GM23338 (cell line): ENCODE measurements at regions not wholly inside any gene's neighbourhood (a gene's known extent, or its start where the extent isn't known, plus 50 kb on each side); places are given as distances from the start of the nearest gene placed in this dataset.
"Not testable (repeated sequence)": the region's sequence is repeated elsewhere in the genome, so short reads cannot be mapped to it uniquely, and the experiment has no call there.

Experiments
- ATAC-seq: fragments of 200-7000 bp; cut with Tn5 transposase; 3 replicates; pipeline ENCODE4 v1.9.1; 2020
- DNase-seq: peaks from one replicate; pipeline ENCODE4 v3.0.0-alpha.2; 2015; ENCODE audit warnings: low spot score
- H2AFZ ChIP-seq: fragments of 200-600 bp; sonication (generic); 2 replicates; pipeline ENCODE4 v1.8.0; 2016; ENCODE audit warnings: antibody characterized with exemption, mild to moderate bottlenecking, moderate library complexity
- H3F3A ChIP-seq: fragments of 200-600 bp; sonication (generic); replicated peaks from 2 replicates; pipeline ENCODE4 v1.8.0; 2017; ENCODE audit warnings: antibody characterized with exemption, mixed run types, low read depth
- H3K27ac ChIP-seq: fragments of 200-600 bp; sonication (generic); 2 replicates; pipeline ENCODE4 v1.6.1; 2016; ENCODE audit warnings: low read depth
- H3K27me3 ChIP-seq: fragments of 200-600 bp; sonication (generic); 2 replicates; pipeline ENCODE4 v1.8.0; 2016; ENCODE audit warnings: mild to moderate bottlenecking, mixed run types, moderate library complexity; ENCODE audit not compliant: insufficient read depth
- H3K36me3 ChIP-seq: fragments of 200-600 bp; sonication (generic); 2 replicates; pipeline ENCODE4 v1.8.0; 2016; ENCODE audit warnings: mild to moderate bottlenecking; ENCODE audit not compliant: insufficient read depth
- H3K4me1 ChIP-seq: fragments of 200-600 bp; sonication (generic); 2 replicates; pipeline ENCODE4 v1.8.0; 2016; ENCODE audit warnings: mild to moderate bottlenecking, moderate library complexity; ENCODE audit not compliant: insufficient read depth
- H3K4me2 ChIP-seq: fragments of 200-600 bp; sonication (generic); 2 replicates; pipeline ENCODE4 v1.7.1; 2017; ENCODE audit warnings: mixed run types
- H3K4me3 ChIP-seq: fragments of 200-600 bp; sonication (generic); 2 replicates; pipeline ENCODE4 v1.6.1; 2016; ENCODE audit warnings: mixed run types
- H3K79me2 ChIP-seq: fragments of 200-600 bp; sonication (generic); replicated peaks from 2 replicates; pipeline ENCODE4 v1.8.0; 2017; ENCODE audit warnings: mild to moderate bottlenecking; ENCODE audit not compliant: insufficient read depth
- H3K9me2 ChIP-seq: fragments of 200-600 bp; sonication (generic); 2 replicates; pipeline ENCODE4 v1.8.0; 2017; ENCODE audit not compliant: insufficient read depth
- H4K20me1 ChIP-seq: fragments of 200-600 bp; sonication (generic); replicated peaks from 2 replicates; pipeline ENCODE4 v1.8.0; 2017; ENCODE audit warnings: mild to moderate bottlenecking; ENCODE audit not compliant: insufficient read depth
- H3K27ac Mint-ChIP-seq: 2 replicates; pipeline ENCODE4 v1.8.0; 2020; ENCODE audit warnings: inconsistent platforms, mild to moderate bottlenecking, moderate library complexity, mixed read lengths
- H3K27me3 Mint-ChIP-seq: 3 replicates; pipeline ENCODE4 v1.8.0; 2022; ENCODE audit warnings: low read depth, mild to moderate bottlenecking, moderate library complexity, mixed read lengths, inconsistent platforms; ENCODE audit not compliant: insufficient read depth, poor library complexity
- H3K36me3 Mint-ChIP-seq: 3 replicates; pipeline ENCODE4 v1.8.0; 2021; ENCODE audit warnings: low read depth, mild to moderate bottlenecking, inconsistent platforms, moderate library complexity, mixed read lengths
- H3K4me1 Mint-ChIP-seq: 3 replicates; pipeline ENCODE4 v1.8.0; 2020; ENCODE audit warnings: mild to moderate bottlenecking, inconsistent platforms, mixed read lengths
- H3K4me3 Mint-ChIP-seq: 3 replicates; pipeline ENCODE4 v1.8.0; 2021; ENCODE audit warnings: moderate library complexity, mild to moderate bottlenecking, inconsistent platforms, mixed read lengths
- H3K9me3 Mint-ChIP-seq: 3 replicates; pipeline ENCODE4 v1.8.0; 2020; ENCODE audit warnings: moderate library complexity, mild to moderate bottlenecking, inconsistent platforms, mixed read lengths
- EZH2 ChIP-seq: fragments of 200-600 bp; sonication (generic); IDR thresholded peaks from one replicate; pipeline ENCODE4 v1.8.0; 2017; ENCODE audit warnings: antibody characterized with exemption, mild to moderate bottlenecking, low read depth; ENCODE audit not compliant: unreplicated experiment
- EZH2phosphoT487 ChIP-seq: fragments of 200-600 bp; sonication (generic); IDR thresholded peaks from one replicate; pipeline ENCODE4 v1.8.1; 2018; ENCODE audit warnings: antibody characterized with exemption; ENCODE audit not compliant: unreplicated experiment
- POLR2AphosphoS5 ChIP-seq: IDR thresholded peaks from 2 replicates; pipeline ENCODE4 v1.6.1; 2016; ENCODE audit warnings: antibody characterized with exemption, low read depth
- ZNF331 ChIP-seq: fragments of 250-450 bp; sonication (Bioruptor Pico); IDR thresholded peaks from 2 replicates; pipeline ENCODE4 v1.5.0; 2020; ENCODE audit warnings: low read depth, mild to moderate bottlenecking, moderate library complexity
- TF ChIP-seq, protein P1 (sequence below), 2 experiments: fragments of 200-600 bp in 1 of 2; sonication (generic) in 1 of 2; conservative IDR thresholded peaks; 2 replicates each; pipeline versions ENCODE4 v1.5.1 to v1.6.1; 2016 to 2017; ENCODE audit warnings: antibody characterized with exemption in 2 of 2, low read depth in 2 of 2, mild to moderate bottlenecking in 2 of 2, moderate library complexity in 1 of 2
- TF ChIP-seq, protein P2 (sequence below): fragments of 250-450 bp; sonication (Bioruptor Pico); IDR thresholded peaks from 2 replicates; pipeline ENCODE4 v1.5.0; 2020; ENCODE audit warnings: mild to moderate bottlenecking, moderate library complexity

DNA sequence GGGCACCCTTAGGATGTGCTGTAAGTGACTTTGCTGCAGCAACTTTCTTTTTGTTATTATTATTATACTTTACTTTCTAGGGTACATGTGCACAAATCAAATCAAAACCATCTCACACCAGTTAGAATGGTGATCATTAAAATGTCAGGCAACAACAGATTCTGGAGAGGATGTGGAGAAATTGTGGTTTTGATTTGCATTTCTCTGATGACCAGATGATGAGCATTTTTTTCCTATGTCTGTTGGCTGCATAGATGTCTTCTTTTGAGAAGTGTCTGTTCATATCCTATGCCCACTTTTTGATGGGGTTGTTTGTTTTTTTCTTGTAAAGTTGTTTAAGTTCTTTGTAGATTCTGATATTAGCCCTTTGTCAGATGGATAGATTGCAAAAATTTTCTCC lies 164.4 kb upstream of the AJAP1 start:
- H3K27me3 ChIP-seq, H3K4me2 ChIP-seq, H3K4me1 Mint-ChIP-seq, H4K20me1 ChIP-seq, ATAC-seq, H2AFZ ChIP-seq, H3K27ac Mint-ChIP-seq, H3K4me1 ChIP-seq, H3K27ac ChIP-seq, H3F3A ChIP-seq, H3K27me3 Mint-ChIP-seq, H3K36me3 ChIP-seq, H3K9me2 ChIP-seq, DNase-seq, H3K79me2 ChIP-seq, H3K4me3 ChIP-seq, H3K4me3 Mint-ChIP-seq: not testable (repeated sequence)
- H3K36me3 Mint-ChIP-seq = peaks cover 45% of the 10 kb centered on the region
- peaks cover 36% of the 10 kb centered on the region for H3K9me3 Mint-ChIP-seq

DNA sequence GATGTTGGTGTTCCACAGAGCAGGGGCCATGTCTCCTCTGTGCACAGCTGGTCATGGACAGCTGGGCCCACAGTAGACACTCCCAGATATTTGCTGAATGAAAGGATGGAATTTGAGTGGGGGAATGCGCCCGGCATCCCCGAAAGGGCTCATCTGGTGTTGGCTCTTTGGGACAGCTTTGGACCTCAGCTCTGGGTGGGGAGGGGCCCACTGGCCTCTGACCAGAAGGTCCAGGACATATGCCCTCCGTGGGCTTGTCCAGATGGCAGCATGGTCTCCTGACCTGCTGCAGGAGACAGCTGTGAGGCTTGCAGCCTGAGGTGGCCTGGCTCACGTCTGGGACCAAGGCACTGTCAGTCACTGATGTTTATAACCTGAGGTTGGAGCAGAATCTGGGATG lies 160.4 kb upstream of the AJAP1 start:
- Histone ChIP-seq H3K4me1 (no peaks in the 10 kb centered on the region), H3K79me2 (no peaks in the 10 kb centered on the region), H3K4me3 (no peak overlapping the region), H3K9me2 (no peaks in the 10 kb centered on the region), H3K27me3 (no peaks in the 10 kb centered on the region), H3K36me3 (peaks cover 4% of the 10 kb centered on the region; the same call in 1 of the 2 replicates), H3F3A (no peaks in the 10 kb centered on the region), H4K20me1 (no peaks in the 10 kb centered on the region), H2AFZ (no peak overlapping the region), H3K27ac (no peak overlapping the region), H3K4me2 (no peak overlapping the region)
- ATAC-seq (no peak), DNase-seq (no peak)
- Mint-ChIP-seq H3K9me3 (peaks cover under 1% of the 10 kb centered on the region), H3K4me1 (no peaks in the 10 kb centered on the region), H3K27me3 (no peaks in the 10 kb centered on the region), H3K27ac (no peak overlapping the region), H3K36me3 (peaks cover 24% of the 10 kb centered on the region), H3K4me3 (no peak overlapping the region)
- TF ChIP-seq, protein P1, sequence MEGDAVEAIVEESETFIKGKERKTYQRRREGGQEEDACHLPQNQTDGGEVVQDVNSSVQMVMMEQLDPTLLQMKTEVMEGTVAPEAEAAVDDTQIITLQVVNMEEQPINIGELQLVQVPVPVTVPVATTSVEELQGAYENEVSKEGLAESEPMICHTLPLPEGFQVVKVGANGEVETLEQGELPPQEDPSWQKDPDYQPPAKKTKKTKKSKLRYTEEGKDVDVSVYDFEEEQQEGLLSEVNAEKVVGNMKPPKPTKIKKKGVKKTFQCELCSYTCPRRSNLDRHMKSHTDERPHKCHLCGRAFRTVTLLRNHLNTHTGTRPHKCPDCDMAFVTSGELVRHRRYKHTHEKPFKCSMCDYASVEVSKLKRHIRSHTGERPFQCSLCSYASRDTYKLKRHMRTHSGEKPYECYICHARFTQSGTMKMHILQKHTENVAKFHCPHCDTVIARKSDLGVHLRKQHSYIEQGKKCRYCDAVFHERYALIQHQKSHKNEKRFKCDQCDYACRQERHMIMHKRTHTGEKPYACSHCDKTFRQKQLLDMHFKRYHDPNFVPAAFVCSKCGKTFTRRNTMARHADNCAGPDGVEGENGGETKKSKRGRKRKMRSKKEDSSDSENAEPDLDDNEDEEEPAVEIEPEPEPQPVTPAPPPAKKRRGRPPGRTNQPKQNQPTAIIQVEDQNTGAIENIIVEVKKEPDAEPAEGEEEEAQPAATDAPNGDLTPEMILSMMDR (conservative IDR thresholded peaks at IDR 0.05; ENCODE audit: low read depth in 2 of 2) = no peak
- TF ChIP-seq EZH2phosphoT487 (no peak), EZH2 (no peak), ZNF331 (CRISPR knock-in tag) (no peak), POLR2AphosphoS5 (no peak)
- TF ChIP-seq, protein P2, sequence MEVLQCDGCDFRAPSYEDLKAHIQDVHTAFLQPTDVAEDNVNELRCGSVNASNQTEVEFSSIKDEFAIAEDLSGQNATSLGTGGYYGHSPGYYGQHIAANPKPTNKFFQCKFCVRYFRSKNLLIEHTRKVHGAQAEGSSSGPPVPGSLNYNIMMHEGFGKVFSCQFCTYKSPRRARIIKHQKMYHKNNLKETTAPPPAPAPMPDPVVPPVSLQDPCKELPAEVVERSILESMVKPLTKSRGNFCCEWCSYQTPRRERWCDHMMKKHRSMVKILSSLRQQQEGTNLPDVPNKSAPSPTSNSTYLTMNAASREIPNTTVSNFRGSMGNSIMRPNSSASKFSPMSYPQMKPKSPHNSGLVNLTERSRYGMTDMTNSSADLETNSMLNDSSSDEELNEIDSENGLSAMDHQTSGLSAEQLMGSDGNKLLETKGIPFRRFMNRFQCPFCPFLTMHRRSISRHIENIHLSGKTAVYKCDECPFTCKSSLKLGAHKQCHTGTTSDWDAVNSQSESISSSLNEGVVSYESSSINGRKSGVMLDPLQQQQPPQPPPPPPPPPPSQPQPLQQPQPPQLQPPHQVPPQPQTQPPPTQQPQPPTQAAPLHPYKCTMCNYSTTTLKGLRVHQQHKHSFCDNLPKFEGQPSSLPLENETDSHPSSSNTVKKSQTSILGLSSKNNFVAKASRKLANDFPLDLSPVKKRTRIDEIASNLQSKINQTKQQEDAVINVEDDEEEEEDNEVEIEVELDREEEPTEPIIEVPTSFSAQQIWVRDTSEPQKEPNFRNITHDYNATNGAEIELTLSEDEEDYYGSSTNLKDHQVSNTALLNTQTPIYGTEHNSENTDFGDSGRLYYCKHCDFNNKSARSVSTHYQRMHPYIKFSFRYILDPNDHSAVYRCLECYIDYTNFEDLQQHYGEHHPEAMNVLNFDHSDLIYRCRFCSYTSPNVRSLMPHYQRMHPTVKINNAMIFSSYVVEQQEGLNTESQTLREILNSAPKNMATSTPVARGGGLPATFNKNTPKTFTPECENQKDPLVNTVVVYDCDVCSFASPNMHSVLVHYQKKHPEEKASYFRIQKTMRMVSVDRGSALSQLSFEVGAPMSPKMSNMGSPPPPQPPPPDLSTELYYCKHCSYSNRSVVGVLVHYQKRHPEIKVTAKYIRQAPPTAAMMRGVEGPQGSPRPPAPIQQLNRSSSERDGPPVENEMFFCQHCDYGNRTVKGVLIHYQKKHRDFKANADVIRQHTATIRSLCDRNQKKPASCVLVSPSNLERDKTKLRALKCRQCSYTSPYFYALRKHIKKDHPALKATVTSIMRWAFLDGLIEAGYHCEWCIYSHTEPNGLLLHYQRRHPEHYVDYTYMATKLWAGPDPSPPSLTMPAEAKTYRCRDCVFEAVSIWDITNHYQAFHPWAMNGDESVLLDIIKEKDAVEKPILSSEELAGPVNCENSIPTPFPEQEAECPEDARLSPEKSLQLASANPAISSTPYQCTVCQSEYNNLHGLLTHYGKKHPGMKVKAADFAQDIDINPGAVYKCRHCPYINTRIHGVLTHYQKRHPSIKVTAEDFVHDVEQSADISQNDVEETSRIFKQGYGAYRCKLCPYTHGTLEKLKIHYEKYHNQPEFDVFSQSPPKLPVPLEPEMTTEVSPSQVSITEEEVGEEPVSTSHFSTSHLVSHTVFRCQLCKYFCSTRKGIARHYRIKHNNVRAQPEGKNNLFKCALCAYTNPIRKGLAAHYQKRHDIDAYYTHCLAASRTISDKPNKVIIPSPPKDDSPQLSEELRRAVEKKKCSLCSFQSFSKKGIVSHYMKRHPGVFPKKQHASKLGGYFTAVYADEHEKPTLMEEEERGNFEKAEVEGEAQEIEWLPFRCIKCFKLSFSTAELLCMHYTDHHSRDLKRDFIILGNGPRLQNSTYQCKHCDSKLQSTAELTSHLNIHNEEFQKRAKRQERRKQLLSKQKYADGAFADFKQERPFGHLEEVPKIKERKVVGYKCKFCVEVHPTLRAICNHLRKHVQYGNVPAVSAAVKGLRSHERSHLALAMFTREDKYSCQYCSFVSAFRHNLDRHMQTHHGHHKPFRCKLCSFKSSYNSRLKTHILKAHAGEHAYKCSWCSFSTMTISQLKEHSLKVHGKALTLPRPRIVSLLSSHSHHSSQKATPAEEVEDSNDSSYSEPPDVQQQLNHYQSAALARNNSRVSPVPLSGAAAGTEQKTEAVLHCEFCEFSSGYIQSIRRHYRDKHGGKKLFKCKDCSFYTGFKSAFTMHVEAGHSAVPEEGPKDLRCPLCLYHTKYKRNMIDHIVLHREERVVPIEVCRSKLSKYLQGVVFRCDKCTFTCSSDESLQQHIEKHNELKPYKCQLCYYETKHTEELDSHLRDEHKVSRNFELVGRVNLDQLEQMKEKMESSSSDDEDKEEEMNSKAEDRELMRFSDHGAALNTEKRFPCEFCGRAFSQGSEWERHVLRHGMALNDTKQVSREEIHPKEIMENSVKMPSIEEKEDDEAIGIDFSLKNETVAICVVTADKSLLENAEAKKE (CRISPR knock-in tag) = no peak
